GM12891 (cell line): ENCODE measurements at regions not wholly inside any gene's neighbourhood (a gene's known extent, or its start where the extent isn't known, plus 50 kb on each side); places are given as distances from the start of the nearest gene placed in this dataset.

ENCODE experiments used
- POLR2A ChIP-seq: IDR thresholded peaks from 2 replicates; pipeline ENCODE4 v1.6.1; 2011; ENCODE audit warnings: low read depth, low read length, control low read depth
- POLR2AphosphoS5 ChIP-seq: IDR thresholded peaks from 2 replicates; pipeline ENCODE4 v1.6.1; 2011; ENCODE audit warnings: low read depth, low read length, control low read depth
- TAF1 ChIP-seq: IDR thresholded peaks from 2 replicates; pipeline ENCODE4 v1.6.1; 2011; ENCODE audit warnings: low read depth, low read length, control low read depth

GRCh38 chr9:129558063-129558550 lies 62.8 kb downstream of the C9orf50 start:
- TF ChIP-seq TAF1 (no peak), POLR2A (no peak), POLR2AphosphoS5 (no peak)
